ENCODE measurements at regions not wholly inside any gene's neighbourhood (a gene's known extent, or its start where the extent isn't known, plus 50 kb on each side); places are given as distances from the start of the nearest gene placed in this dataset.

DNA sequence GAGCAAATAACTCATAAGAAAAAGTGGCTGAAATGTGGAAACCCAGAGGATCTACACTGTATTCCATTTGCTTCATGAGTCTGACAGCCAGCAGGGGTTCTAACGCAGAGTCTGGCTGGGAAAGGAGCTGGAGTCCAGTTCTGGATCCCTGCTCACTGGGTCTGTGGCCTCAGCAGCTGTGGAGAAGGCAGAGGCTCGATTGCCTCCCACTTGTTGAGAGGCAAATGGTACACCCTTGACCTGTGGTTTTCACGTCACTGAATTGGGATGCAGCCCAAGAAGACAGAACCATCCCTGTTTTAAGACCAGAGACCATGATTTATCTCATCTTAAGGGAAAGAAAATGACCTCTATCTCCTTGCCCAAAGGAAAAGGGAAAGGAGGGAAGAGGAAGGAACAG lies 147.0 kb upstream of the NOCT start:
- H3K27me3 ChIP-seq (replicated peaks; ENCODE audit: insufficient read depth, low read length): no peaks in the 10 kb centered on the region
- no peak overlapping the region for H3K4me2 ChIP-seq (ENCODE audit: low read depth, low read length)
- no peaks in the 10 kb centered on the region for H3K9me2 ChIP-seq (replicated peaks; ENCODE audit: insufficient read depth, low read length)
- DNase-seq: no peak
- TF ChIP-seq EZH2phosphoT487 (IDR thresholded peaks at IDR 0.05; ENCODE audit: low read length): no peak
- no peak for TF ChIP-seq EZH2 (optimal IDR thresholded peaks at IDR 0.05; ENCODE audit: low read depth, low read length)
- TF ChIP-seq, protein P1, sequence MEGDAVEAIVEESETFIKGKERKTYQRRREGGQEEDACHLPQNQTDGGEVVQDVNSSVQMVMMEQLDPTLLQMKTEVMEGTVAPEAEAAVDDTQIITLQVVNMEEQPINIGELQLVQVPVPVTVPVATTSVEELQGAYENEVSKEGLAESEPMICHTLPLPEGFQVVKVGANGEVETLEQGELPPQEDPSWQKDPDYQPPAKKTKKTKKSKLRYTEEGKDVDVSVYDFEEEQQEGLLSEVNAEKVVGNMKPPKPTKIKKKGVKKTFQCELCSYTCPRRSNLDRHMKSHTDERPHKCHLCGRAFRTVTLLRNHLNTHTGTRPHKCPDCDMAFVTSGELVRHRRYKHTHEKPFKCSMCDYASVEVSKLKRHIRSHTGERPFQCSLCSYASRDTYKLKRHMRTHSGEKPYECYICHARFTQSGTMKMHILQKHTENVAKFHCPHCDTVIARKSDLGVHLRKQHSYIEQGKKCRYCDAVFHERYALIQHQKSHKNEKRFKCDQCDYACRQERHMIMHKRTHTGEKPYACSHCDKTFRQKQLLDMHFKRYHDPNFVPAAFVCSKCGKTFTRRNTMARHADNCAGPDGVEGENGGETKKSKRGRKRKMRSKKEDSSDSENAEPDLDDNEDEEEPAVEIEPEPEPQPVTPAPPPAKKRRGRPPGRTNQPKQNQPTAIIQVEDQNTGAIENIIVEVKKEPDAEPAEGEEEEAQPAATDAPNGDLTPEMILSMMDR (IDR thresholded peaks at IDR 0.05; ENCODE audit: low read length): no peak
- no peak overlapping the region for H2AFZ ChIP-seq (ENCODE audit: low read length)
- no peaks in the 10 kb centered on the region for H3K9me3 ChIP-seq (replicated peaks; ENCODE audit: insufficient read depth, low read length)
- H3F3A ChIP-seq (ENCODE audit: insufficient read depth, low read length): no peaks in the 10 kb centered on the region
- no peaks in the 10 kb centered on the region for H4K20me1 ChIP-seq (ENCODE audit: insufficient read depth, low read length)
- H3K4me3 ChIP-seq (ENCODE audit: low read length): no peak overlapping the region
- no peaks in the 10 kb centered on the region for H3K4me1 ChIP-seq (ENCODE audit: low read length)
- no peak overlapping the region for H3K9ac ChIP-seq (ENCODE audit: low read length)
- no peaks in the 10 kb centered on the region for H3K79me2 ChIP-seq (ENCODE audit: low read length)
- no peaks in the 10 kb centered on the region for H3K36me3 ChIP-seq (replicated peaks; ENCODE audit: insufficient read depth, low read length)
- no peak overlapping the region for H3K27ac ChIP-seq (ENCODE audit: low read length)

DNA sequence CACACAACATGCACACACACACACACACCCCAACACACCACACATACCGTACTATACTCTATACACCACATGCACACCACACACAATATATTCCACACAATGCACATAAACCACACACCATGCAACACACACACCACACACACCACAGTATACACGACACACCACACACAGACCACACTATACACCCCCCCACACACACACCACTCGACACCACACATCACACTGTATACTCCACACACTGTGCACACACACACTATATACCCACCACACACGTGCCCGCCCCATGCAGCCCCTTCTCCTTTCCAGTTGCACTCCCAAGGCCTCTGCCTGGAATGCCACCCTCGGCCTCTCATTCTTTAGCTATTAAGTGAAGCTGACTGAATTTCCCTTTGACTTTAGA lies 148.2 kb upstream of the NOCT start:
- no peaks in the 10 kb centered on the region for H3K9me2 ChIP-seq (replicated peaks; ENCODE audit: insufficient read depth, low read length)
- DNase-seq: no peak
- TF ChIP-seq EZH2phosphoT487 (IDR thresholded peaks at IDR 0.05; ENCODE audit: low read length) (no peak), EZH2 (optimal IDR thresholded peaks at IDR 0.05; ENCODE audit: low read depth, low read length) (no peak)
- TF ChIP-seq, protein P1 (IDR thresholded peaks at IDR 0.05; ENCODE audit: low read length): no peak
- H3K79me2 ChIP-seq (ENCODE audit: low read length): no peaks in the 10 kb centered on the region
- no peak overlapping the region for H2AFZ ChIP-seq (ENCODE audit: low read length)
- no peaks in the 10 kb centered on the region for H4K20me1 ChIP-seq (ENCODE audit: insufficient read depth, low read length)
- H3K27ac ChIP-seq (ENCODE audit: low read length): no peak overlapping the region
- no peak overlapping the region for H3K4me2 ChIP-seq (ENCODE audit: low read depth, low read length)
- H3K4me1 ChIP-seq (ENCODE audit: low read length): no peaks in the 10 kb centered on the region
- H3F3A ChIP-seq (ENCODE audit: insufficient read depth, low read length): no peaks in the 10 kb centered on the region
- H3K9ac ChIP-seq (ENCODE audit: low read length): no peak overlapping the region
- H3K36me3 ChIP-seq (replicated peaks; ENCODE audit: insufficient read depth, low read length): no peaks in the 10 kb centered on the region
- H3K27me3 ChIP-seq (replicated peaks; ENCODE audit: insufficient read depth, low read length): no peaks in the 10 kb centered on the region
- H3K9me3 ChIP-seq (replicated peaks; ENCODE audit: insufficient read depth, low read length): no peaks in the 10 kb centered on the region
- no peak overlapping the region for H3K4me3 ChIP-seq (ENCODE audit: low read length)

DNA sequence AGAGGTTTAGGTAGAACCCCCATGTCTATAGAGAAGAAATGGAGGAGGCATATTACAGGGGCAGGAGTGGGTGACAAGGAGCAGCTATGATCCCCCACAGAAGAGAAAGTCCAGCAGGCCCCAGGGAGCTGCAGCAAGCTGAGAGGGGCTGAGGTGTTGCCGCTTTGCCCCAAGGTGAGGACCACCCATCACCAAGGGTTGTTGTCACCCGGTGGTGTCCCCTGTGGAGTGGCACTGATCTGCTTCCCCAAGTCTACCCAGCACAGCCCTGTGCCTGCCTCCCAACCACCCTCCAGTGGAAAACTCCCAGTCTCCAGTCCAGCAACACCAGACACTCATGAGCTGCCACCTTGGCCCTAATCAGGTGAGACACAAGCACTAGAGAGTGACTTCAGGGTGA lies 149.3 kb upstream of the NOCT start:
- Histone ChIP-seq H2AFZ (ENCODE audit: low read length) (no peak overlapping the region), H3K27me3 (replicated peaks; ENCODE audit: insufficient read depth, low read length) (no peaks in the 10 kb centered on the region), H3K27ac (ENCODE audit: low read length) (no peak overlapping the region), H3K79me2 (ENCODE audit: low read length) (no peaks in the 10 kb centered on the region), H3K4me1 (ENCODE audit: low read length) (no peaks in the 10 kb centered on the region), H3K36me3 (replicated peaks; ENCODE audit: insufficient read depth, low read length) (no peaks in the 10 kb centered on the region), H3K9me2 (replicated peaks; ENCODE audit: insufficient read depth, low read length) (no peaks in the 10 kb centered on the region), H3K4me2 (ENCODE audit: low read depth, low read length) (no peak overlapping the region), H3F3A (ENCODE audit: insufficient read depth, low read length) (no peaks in the 10 kb centered on the region), H3K9me3 (replicated peaks; ENCODE audit: insufficient read depth, low read length) (no peaks in the 10 kb centered on the region), H3K9ac (ENCODE audit: low read length) (no peak overlapping the region), H3K4me3 (ENCODE audit: low read length) (no peak overlapping the region), H4K20me1 (ENCODE audit: insufficient read depth, low read length) (no peaks in the 10 kb centered on the region)
- TF ChIP-seq EZH2 (optimal IDR thresholded peaks at IDR 0.05; ENCODE audit: low read depth, low read length): no peak
- TF ChIP-seq, protein P1 (IDR thresholded peaks at IDR 0.05; ENCODE audit: low read length): no peak
- TF ChIP-seq EZH2phosphoT487 (IDR thresholded peaks at IDR 0.05; ENCODE audit: low read length): no peak
- no peak for DNase-seq
